ENCODE measurements at regions not wholly inside any gene's neighbourhood (a gene's known extent, or its start where the extent isn't known, plus 50 kb on each side); places are given as distances from the start of the nearest gene placed in this dataset.

GRCh38 chr3:153328690-153329089, 166.7 kb downstream of the RAP2B start:
- TF ChIP-seq JUNB (IDR thresholded peaks at IDR 0.05), result no peak
- ChIA-PET POLR2A (no interaction called here), RAD21 (ENCODE audit: unreplicated experiment) (no interaction called here), CTCF (no interaction called here), SMC1A (ENCODE audit: uncharacterized antibody, unreplicated experiment) (no interaction called here)
- Histone ChIP-seq H3K4me1 (ENCODE audit: control insufficient read depth, insufficient read depth, low read length) (no peaks in the 10 kb centered on the region), H3K4me3 (no peak overlapping the region), H4K20me1 (ENCODE audit: control insufficient read depth, insufficient read depth) (no peaks in the 10 kb centered on the region), H3K9ac (ENCODE audit: control insufficient read depth, insufficient read depth, low read length) (no peak overlapping the region), H3K4me2 (ENCODE audit: control insufficient read depth, insufficient read depth) (no peak overlapping the region), H2AFZ (ENCODE audit: control insufficient read depth, low read depth, low read length) (no peak overlapping the region), H3K36me3 (ENCODE audit: control insufficient read depth in 2 of 2, insufficient read depth in 2 of 2, low read length in 1 of 2) (no peaks in the 10 kb centered on the region), H3K27me3 (replicated peaks in 1 of 2; ENCODE audit: control insufficient read depth in 2 of 2, insufficient read depth in 2 of 2, low read length in 1 of 2) (no peaks in the 10 kb centered on the region), H3K79me2 (ENCODE audit: control insufficient read depth, insufficient read depth, low read length) (no peaks in the 10 kb centered on the region), H3K9me3 (replicated peaks; ENCODE audit: control insufficient read depth, insufficient read depth, low read length) (no peaks in the 10 kb centered on the region), H3K27ac (ENCODE audit: control insufficient read depth, insufficient read depth) (no peak overlapping the region)
- in situ Hi-C loops (cut with MboI) (no loop called here), intact Hi-C loops (cut with micrococcal nuclease; ENCODE audit: unreplicated experiment) (no loop called here)
- FAIRE-seq (no peak), ATAC-seq (no peak), DNase-seq (ENCODE audit: low read depth, low spot score) (no peak)
- no TSS peak for BruUV-seq (replicated peaks)
- WGBS (ENCODE audit: insufficient coverage, insufficient replicate concordance, low lambda C conversion rate, missing lambda C conversion rate), result 65% methylated on average over 2 of the region's 2 CpGs

- intact Hi-C loops (cut with micrococcal nuclease; ENCODE audit: unreplicated experiment), result no loop called here
- no peak for DNase-seq (ENCODE audit: low read depth, low spot score)
- H4K20me1 ChIP-seq (ENCODE audit: control insufficient read depth, insufficient read depth), result no peaks in the 10 kb centered on the region
- 95% methylated on average over 1 of the region's 1 CpG for WGBS (ENCODE audit: insufficient coverage, insufficient replicate concordance, low lambda C conversion rate, missing lambda C conversion rate)
- no peak for FAIRE-seq
- no peaks in the 10 kb centered on the region for H3K27me3 ChIP-seq (replicated peaks in 1 of 2; ENCODE audit: control insufficient read depth in 2 of 2, insufficient read depth in 2 of 2, low read length in 1 of 2)
- H3K9me3 ChIP-seq (replicated peaks; ENCODE audit: control insufficient read depth, insufficient read depth, low read length), result no peaks in the 10 kb centered on the region
- RAD21 ChIA-PET (ENCODE audit: unreplicated experiment), result no interaction called here
- H3K4me1 ChIP-seq (ENCODE audit: control insufficient read depth, insufficient read depth, low read length), result no peaks in the 10 kb centered on the region
- SMC1A ChIA-PET (ENCODE audit: uncharacterized antibody, unreplicated experiment), result no interaction called here
- H3K9ac ChIP-seq (ENCODE audit: control insufficient read depth, insufficient read depth, low read length), result no peak overlapping the region
- H3K36me3 ChIP-seq (ENCODE audit: control insufficient read depth in 2 of 2, insufficient read depth in 2 of 2, low read length in 1 of 2), result no peaks in the 10 kb centered on the region
- no peak for ATAC-seq
- CTCF ChIA-PET, result no interaction called here
- H3K27ac ChIP-seq (ENCODE audit: control insufficient read depth, insufficient read depth), result no peak overlapping the region
- in situ Hi-C loops (cut with MboI), result no loop called here
- no peak overlapping the region for H3K4me3 ChIP-seq
- H2AFZ ChIP-seq (ENCODE audit: control insufficient read depth, low read depth, low read length), result no peak overlapping the region
- no peak overlapping the region for H3K4me2 ChIP-seq (ENCODE audit: control insufficient read depth, insufficient read depth)
- POLR2A ChIA-PET, result no interaction called here
- no TSS peak for BruUV-seq (replicated peaks)
- no peaks in the 10 kb centered on the region for H3K79me2 ChIP-seq (ENCODE audit: control insufficient read depth, insufficient read depth, low read length)
- TF ChIP-seq, protein P1, sequence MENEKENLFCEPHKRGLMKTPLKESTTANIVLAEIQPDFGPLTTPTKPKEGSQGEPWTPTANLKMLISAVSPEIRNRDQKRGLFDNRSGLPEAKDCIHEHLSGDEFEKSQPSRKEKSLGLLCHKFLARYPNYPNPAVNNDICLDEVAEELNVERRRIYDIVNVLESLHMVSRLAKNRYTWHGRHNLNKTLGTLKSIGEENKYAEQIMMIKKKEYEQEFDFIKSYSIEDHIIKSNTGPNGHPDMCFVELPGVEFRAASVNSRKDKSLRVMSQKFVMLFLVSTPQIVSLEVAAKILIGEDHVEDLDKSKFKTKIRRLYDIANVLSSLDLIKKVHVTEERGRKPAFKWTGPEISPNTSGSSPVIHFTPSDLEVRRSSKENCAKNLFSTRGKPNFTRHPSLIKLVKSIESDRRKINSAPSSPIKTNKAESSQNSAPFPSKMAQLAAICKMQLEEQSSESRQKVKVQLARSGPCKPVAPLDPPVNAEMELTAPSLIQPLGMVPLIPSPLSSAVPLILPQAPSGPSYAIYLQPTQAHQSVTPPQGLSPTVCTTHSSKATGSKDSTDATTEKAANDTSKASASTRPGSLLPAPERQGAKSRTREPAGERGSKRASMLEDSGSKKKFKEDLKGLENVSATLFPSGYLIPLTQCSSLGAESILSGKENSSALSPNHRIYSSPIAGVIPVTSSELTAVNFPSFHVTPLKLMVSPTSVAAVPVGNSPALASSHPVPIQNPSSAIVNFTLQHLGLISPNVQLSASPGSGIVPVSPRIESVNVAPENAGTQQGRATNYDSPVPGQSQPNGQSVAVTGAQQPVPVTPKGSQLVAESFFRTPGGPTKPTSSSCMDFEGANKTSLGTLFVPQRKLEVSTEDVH (IDR thresholded peaks at IDR 0.05; ENCODE audit: low read depth, partially characterized antibody), result no peak
- no peak for TF ChIP-seq RELB (IDR thresholded peaks at IDR 0.05; ENCODE audit: low read depth)
- TF ChIP-seq CUX1 (IDR thresholded peaks at IDR 0.05; ENCODE audit: insufficient replicate concordance, low read depth, low read length), result no peak
- TF ChIP-seq ZNF274 (IDR thresholded peaks at IDR 0.05; ENCODE audit: insufficient read depth, insufficient read length), result no peak
- no peak for TF ChIP-seq MXI1 (IDR thresholded peaks at IDR 0.05; ENCODE audit: low read depth, low read length)
- no peak for TF ChIP-seq ZNF217 (IDR thresholded peaks at IDR 0.05)
- TF ChIP-seq CBX5 (IDR thresholded peaks at IDR 0.05; ENCODE audit: low read depth), result no peak
- TF ChIP-seq SMC3 (IDR thresholded peaks at IDR 0.05; ENCODE audit: borderline replicate concordance, low read length), result no peak
These were observed 168.9 kb downstream of the RAP2B start for GRCh38 chr3:153330901-153331300.

Data from GM12878 (cell line).